ENCODE measurements at regions not wholly inside any gene's neighbourhood (a gene's known extent, or its start where the extent isn't known, plus 50 kb on each side); places are given as distances from the start of the nearest gene placed in this dataset.

GRCh38 chr17:11140043-11140442 lies 101.0 kb upstream of the SHISA6 start:
- peak in 2 of 4 donors; percentile 87 to 95 for DNase-seq
- no peak overlapping the region for H3K27ac ChIP-seq
- TF ChIP-seq, protein P1, sequence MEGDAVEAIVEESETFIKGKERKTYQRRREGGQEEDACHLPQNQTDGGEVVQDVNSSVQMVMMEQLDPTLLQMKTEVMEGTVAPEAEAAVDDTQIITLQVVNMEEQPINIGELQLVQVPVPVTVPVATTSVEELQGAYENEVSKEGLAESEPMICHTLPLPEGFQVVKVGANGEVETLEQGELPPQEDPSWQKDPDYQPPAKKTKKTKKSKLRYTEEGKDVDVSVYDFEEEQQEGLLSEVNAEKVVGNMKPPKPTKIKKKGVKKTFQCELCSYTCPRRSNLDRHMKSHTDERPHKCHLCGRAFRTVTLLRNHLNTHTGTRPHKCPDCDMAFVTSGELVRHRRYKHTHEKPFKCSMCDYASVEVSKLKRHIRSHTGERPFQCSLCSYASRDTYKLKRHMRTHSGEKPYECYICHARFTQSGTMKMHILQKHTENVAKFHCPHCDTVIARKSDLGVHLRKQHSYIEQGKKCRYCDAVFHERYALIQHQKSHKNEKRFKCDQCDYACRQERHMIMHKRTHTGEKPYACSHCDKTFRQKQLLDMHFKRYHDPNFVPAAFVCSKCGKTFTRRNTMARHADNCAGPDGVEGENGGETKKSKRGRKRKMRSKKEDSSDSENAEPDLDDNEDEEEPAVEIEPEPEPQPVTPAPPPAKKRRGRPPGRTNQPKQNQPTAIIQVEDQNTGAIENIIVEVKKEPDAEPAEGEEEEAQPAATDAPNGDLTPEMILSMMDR (IDR thresholded peaks at IDR 0.05), result no peak

GRCh38 chr17:11138023-11138422 lies 103.0 kb upstream of the SHISA6 start:
- Histone ChIP-seq H3K9me3 (no peaks in the 10 kb centered on the region), H3K36me3 (no peaks in the 10 kb centered on the region), H3K4me1 (no peaks in the 10 kb centered on the region), H3K27ac (no peak overlapping the region), H3K27me3 (no peaks in the 10 kb centered on the region), H3K4me3 (no peak overlapping the region)
- ATAC-seq (no peak), DNase-seq (no peak)
- intact Hi-C loops (cut with DNase I), result no loop called here
- TF ChIP-seq, protein P1 (IDR thresholded peaks at IDR 0.05), result no peak

More at GRCh38 chr17:11140043-11140442, 101.0 kb upstream of the SHISA6 start:
- no peaks in the 10 kb centered on the region for H3K36me3 ChIP-seq
- no peak for ATAC-seq
- H3K4me3 ChIP-seq, result no peak overlapping the region
- H3K9me3 ChIP-seq, result no peaks in the 10 kb centered on the region
- H3K4me1 ChIP-seq, result no peaks in the 10 kb centered on the region
- H3K27me3 ChIP-seq, result no peaks in the 10 kb centered on the region
- intact Hi-C loops (cut with DNase I), result no loop called here

GRCh38 chr17:11135819-11136218 lies 105.2 kb upstream of the SHISA6 start:
- Histone ChIP-seq H3K27me3 (no peaks in the 10 kb centered on the region), H3K27ac (no peak overlapping the region), H3K4me3 (no peak overlapping the region), H3K36me3 (no peaks in the 10 kb centered on the region), H3K9me3 (no peaks in the 10 kb centered on the region), H3K4me1 (no peaks in the 10 kb centered on the region)
- intact Hi-C loops (cut with DNase I), result no loop called here
- ATAC-seq, result no peak
- TF ChIP-seq, protein P1 (IDR thresholded peaks at IDR 0.05), result no peak
- no peak for DNase-seq

DNA sequence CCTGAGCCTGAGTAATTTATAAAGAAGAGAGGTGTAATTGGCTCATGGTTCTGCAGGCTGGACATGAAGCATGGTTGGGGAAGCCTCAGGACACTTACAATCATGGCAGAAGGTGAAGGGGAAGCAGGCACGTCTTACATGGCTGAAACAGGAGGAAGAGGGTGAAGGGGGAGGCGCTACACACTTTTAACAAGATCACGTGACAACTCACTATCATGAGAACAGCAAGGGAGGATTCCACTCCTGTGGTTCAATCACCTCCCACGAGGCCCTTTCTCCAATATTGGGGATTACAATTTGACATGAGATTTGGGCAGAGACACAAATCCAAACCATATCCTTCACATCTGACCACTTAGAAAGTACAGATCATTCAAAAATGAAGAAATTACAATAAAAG lies 110.6 kb upstream of the SHISA6 start:
- DNase-seq (no peak), ATAC-seq (no peak)
- no peaks in the 10 kb centered on the region for H3K36me3 ChIP-seq
- H3K27me3 ChIP-seq, result no peaks in the 10 kb centered on the region
- no peak overlapping the region for H3K4me3 ChIP-seq
- intact Hi-C loops (cut with DNase I), result no loop called here
- no peaks in the 10 kb centered on the region for H3K4me1 ChIP-seq
- TF ChIP-seq, protein P1 (IDR thresholded peaks at IDR 0.05), result no peak
- peaks cover 0 to 2% of the 10 kb centered on the region in 2 donors for H3K9me3 ChIP-seq
- H3K27ac ChIP-seq, result no peak overlapping the region

GRCh38 chr17:11122908-11123307 lies 118.1 kb upstream of the SHISA6 start:
- Histone ChIP-seq H3K27me3 (no peaks in the 10 kb centered on the region), H3K27ac (no peak overlapping the region), H3K4me3 (no peak overlapping the region), H3K4me1 (no peaks in the 10 kb centered on the region), H3K9me3 (peaks cover 0 to 2% of the 10 kb centered on the region in 2 donors), H3K36me3 (no peaks in the 10 kb centered on the region)
- TF ChIP-seq, protein P1 (IDR thresholded peaks at IDR 0.05), result no peak
- no peak for DNase-seq
- intact Hi-C loops (cut with DNase I), result no loop called here
- no peak for ATAC-seq

Data from left lung (tissue), 4 donors.